ENCODE measurements at regions not wholly inside any gene's neighbourhood (a gene's known extent, or its start where the extent isn't known, plus 50 kb on each side); places are given as distances from the start of the nearest gene placed in this dataset.

DNA sequence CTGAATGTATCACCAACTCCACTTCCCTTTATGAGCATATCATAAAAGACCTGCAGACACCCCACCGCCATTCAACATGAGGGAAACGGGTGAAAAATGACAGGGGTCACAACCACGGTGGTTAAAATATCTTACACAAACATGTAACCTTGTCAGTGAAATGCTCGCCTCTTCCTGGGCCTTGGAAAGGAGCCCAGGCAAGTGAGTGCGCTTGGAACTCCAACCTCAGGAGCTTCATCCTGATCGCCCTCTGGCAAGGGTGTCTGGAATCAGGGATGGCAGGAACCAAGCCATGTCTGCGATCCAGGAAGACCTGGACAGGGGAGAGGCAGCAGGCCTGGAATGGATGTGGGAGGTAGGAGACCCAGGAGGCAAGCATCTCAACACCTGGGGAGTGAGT is 282.7 kb downstream of the GAS1 start:
- TF ChIP-seq, protein P1, sequence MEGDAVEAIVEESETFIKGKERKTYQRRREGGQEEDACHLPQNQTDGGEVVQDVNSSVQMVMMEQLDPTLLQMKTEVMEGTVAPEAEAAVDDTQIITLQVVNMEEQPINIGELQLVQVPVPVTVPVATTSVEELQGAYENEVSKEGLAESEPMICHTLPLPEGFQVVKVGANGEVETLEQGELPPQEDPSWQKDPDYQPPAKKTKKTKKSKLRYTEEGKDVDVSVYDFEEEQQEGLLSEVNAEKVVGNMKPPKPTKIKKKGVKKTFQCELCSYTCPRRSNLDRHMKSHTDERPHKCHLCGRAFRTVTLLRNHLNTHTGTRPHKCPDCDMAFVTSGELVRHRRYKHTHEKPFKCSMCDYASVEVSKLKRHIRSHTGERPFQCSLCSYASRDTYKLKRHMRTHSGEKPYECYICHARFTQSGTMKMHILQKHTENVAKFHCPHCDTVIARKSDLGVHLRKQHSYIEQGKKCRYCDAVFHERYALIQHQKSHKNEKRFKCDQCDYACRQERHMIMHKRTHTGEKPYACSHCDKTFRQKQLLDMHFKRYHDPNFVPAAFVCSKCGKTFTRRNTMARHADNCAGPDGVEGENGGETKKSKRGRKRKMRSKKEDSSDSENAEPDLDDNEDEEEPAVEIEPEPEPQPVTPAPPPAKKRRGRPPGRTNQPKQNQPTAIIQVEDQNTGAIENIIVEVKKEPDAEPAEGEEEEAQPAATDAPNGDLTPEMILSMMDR (IDR thresholded peaks at IDR 0.05): no peak
- no peak for TF ChIP-seq POLR2A (IDR thresholded peaks at IDR 0.05)
